Upper lobe of left lung (tissue), 4 donors: ENCODE measurements at regions not wholly inside any gene's neighbourhood (a gene's known extent, or its start where the extent isn't known, plus 50 kb on each side); places are given as distances from the start of the nearest gene placed in this dataset.
"Not testable (repeated sequence)": the region's sequence is repeated elsewhere in the genome, so short reads cannot be mapped to it uniquely, and the experiment has no call there.

ENCODE experiments used
- POLR2A ChIP-seq, 4 donors: fragments of 450-650 bp; IDR thresholded peaks; one replicate each; pipeline ENCODE4 v1.5.1; 2016 to 2017; ENCODE audit warnings: antibody characterized with exemption in 4 of 4, mild to moderate bottlenecking in 2 of 4
- TF ChIP-seq, protein P1 (sequence below), 6 experiments: fragments of 450-650 bp in 4 of 6; fragments of 200-600 bp in 2 of 6; sonication (generic) in 2 of 6; IDR thresholded peaks; one replicate each; pipeline ENCODE4 v1.5.1; 2016 to 2019; ENCODE audit warnings: antibody characterized with exemption in 6 of 6

DNA sequence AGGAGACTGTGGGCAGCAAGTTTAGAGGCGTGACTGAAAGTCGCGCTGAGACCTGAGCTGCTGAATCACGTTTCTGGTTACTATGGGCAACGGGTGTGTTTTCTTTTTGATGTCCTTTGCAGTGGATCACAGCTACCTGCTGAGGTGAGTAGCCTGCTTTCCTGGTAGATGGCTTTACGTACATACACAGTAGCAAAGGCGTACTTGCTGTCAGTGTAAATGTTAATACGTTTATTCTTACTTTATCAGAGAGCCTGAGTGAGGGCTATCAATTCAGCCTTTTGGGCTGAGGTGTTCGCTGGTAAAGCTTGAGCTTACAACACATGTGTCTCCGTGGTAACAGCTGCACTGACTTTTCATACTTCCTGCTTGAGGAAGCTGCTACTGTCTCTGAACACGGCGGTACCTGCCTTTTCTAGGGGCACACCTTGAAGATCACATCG is 165.1 kb upstream of the CCZ1B start:
- TF ChIP-seq, protein P1, sequence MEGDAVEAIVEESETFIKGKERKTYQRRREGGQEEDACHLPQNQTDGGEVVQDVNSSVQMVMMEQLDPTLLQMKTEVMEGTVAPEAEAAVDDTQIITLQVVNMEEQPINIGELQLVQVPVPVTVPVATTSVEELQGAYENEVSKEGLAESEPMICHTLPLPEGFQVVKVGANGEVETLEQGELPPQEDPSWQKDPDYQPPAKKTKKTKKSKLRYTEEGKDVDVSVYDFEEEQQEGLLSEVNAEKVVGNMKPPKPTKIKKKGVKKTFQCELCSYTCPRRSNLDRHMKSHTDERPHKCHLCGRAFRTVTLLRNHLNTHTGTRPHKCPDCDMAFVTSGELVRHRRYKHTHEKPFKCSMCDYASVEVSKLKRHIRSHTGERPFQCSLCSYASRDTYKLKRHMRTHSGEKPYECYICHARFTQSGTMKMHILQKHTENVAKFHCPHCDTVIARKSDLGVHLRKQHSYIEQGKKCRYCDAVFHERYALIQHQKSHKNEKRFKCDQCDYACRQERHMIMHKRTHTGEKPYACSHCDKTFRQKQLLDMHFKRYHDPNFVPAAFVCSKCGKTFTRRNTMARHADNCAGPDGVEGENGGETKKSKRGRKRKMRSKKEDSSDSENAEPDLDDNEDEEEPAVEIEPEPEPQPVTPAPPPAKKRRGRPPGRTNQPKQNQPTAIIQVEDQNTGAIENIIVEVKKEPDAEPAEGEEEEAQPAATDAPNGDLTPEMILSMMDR (IDR thresholded peaks at IDR 0.05) = not testable (repeated sequence)
- TF ChIP-seq POLR2A (IDR thresholded peaks at IDR 0.05) = not testable (repeated sequence)
